GM19468 (cell line): ENCODE measurements at regions not wholly inside any gene's neighbourhood (a gene's known extent, or its start where the extent isn't known, plus 50 kb on each side); places are given as distances from the start of the nearest gene placed in this dataset.
"Not testable (repeated sequence)": the region's sequence is repeated elsewhere in the genome, so short reads cannot be mapped to it uniquely, and the experiment has no call there.

Source experiments
- ATAC-seq: cut with Tn5 transposase; IDR thresholded peaks from one replicate; pipeline ENCODE4 v1.9.1; 2021; ENCODE audit warnings: mild to moderate bottlenecking, moderate library complexity, moderate number of reproducible peaks; ENCODE audit not compliant: unreplicated experiment; ENCODE audit errors: extremely low read depth

- ATAC-seq, result peak; percentile 87
These were observed 166.7 kb upstream of the ZNF521 start for GRCh38 chr18:25518716-25519053.

GRCh38 chr18:25517881-25518715 is 166.1 kb upstream of the ZNF521 start:
- ATAC-seq, result peak; percentile 7

- no peak for ATAC-seq
These were observed 165.0 kb upstream of the ZNF521 start for GRCh38 chr18:25516747-25517498.

- ATAC-seq, result no peak
These were observed 164.2 kb upstream of the ZNF521 start for GRCh38 chr18:25516121-25516520.

- ATAC-seq, result no peak
These were observed 158.1 kb upstream of the ZNF521 start for GRCh38 chr18:25510096-25510495.

- no peak for ATAC-seq
These were observed 151.7 kb upstream of the ZNF521 start for GRCh38 chr18:25503567-25504081.

GRCh38 chr18:25497151-25497794 is 145.3 kb upstream of the ZNF521 start:
- no peak for ATAC-seq

GRCh38 chr18:25496544-25496943 is 144.6 kb upstream of the ZNF521 start:
- no peak for ATAC-seq

- no peak for ATAC-seq
These were observed 143.6 kb upstream of the ZNF521 start for GRCh38 chr18:25495606-25496005.

- no peak for ATAC-seq
These were observed 142.9 kb upstream of the ZNF521 start for GRCh38 chr18:25494888-25495287.

GRCh38 chr18:25493401-25493800 is 141.4 kb upstream of the ZNF521 start:
- no peak for ATAC-seq

GRCh38 chr18:25490316-25490715 is 138.3 kb upstream of the ZNF521 start:
- no peak for ATAC-seq

- no peak for ATAC-seq
These were observed 121.0 kb upstream of the ZNF521 start for GRCh38 chr18:25473008-25473407.

- ATAC-seq, result not testable (repeated sequence)
These were observed 119.0 kb upstream of the ZNF521 start for GRCh38 chr18:25470756-25471524.

- ATAC-seq, result no peak
These were observed 118.1 kb upstream of the ZNF521 start for GRCh38 chr18:25470062-25470461.

- ATAC-seq, result no peak
These were observed 117.5 kb upstream of the ZNF521 start for GRCh38 chr18:25469489-25469888.

GRCh38 chr18:25467226-25467987 is 115.4 kb upstream of the ZNF521 start:
- ATAC-seq, result no peak

- ATAC-seq, result no peak
These were observed 113.3 kb upstream of the ZNF521 start for GRCh38 chr18:25465152-25465732.

GRCh38 chr18:25464227-25464626 is 112.3 kb upstream of the ZNF521 start:
- ATAC-seq, result no peak
